OCI-LY3 (cell line): ENCODE measurements at regions not wholly inside any gene's neighbourhood (a gene's known extent, or its start where the extent isn't known, plus 50 kb on each side); places are given as distances from the start of the nearest gene placed in this dataset.
"Not testable (repeated sequence)": the region's sequence is repeated elsewhere in the genome, so short reads cannot be mapped to it uniquely, and the experiment has no call there.

Experiments
- EZH2phosphoT487 ChIP-seq: fragments of 200-600 bp; shearing (Covaris generic); IDR thresholded peaks from 2 replicates; pipeline ENCODE4 v1.6.1; 2018; ENCODE audit warnings: antibody characterized with exemption, mixed run types, low read depth
- TF ChIP-seq, protein P1 (sequence below): fragments of 200-600, 300-600 bp; sonication (generic); IDR thresholded peaks from 2 replicates; pipeline ENCODE4 v1.5.1; 2014; ENCODE audit warnings: antibody characterized with exemption, low read length, low read depth

DNA sequence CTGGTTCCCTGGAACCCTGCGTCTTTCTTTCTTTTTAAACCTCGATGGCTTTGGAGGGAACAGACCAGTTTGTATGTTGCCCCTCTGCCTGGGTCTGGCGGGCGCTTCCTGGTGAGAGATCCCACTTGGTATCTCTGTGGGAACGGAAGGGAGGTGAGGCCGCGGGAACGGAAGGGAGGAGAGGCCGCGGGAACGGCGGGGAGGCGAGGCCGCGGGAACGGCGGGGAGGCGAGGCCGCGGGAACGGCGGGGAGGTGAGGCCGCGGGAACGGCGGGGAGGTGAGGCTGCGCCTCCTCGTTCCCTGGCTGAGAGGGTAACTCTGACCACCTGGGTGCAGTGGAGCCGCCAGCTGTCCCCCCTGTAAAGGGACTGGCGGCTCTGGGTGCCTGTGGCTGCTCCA, 169.5 kb downstream of the NPIPB11 start:
- TF ChIP-seq, protein P1, sequence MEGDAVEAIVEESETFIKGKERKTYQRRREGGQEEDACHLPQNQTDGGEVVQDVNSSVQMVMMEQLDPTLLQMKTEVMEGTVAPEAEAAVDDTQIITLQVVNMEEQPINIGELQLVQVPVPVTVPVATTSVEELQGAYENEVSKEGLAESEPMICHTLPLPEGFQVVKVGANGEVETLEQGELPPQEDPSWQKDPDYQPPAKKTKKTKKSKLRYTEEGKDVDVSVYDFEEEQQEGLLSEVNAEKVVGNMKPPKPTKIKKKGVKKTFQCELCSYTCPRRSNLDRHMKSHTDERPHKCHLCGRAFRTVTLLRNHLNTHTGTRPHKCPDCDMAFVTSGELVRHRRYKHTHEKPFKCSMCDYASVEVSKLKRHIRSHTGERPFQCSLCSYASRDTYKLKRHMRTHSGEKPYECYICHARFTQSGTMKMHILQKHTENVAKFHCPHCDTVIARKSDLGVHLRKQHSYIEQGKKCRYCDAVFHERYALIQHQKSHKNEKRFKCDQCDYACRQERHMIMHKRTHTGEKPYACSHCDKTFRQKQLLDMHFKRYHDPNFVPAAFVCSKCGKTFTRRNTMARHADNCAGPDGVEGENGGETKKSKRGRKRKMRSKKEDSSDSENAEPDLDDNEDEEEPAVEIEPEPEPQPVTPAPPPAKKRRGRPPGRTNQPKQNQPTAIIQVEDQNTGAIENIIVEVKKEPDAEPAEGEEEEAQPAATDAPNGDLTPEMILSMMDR: not testable (repeated sequence)
- not testable (repeated sequence) for TF ChIP-seq EZH2phosphoT487
